ENCODE measurements at regions not wholly inside any gene's neighbourhood (a gene's known extent, or its start where the extent isn't known, plus 50 kb on each side); places are given as distances from the start of the nearest gene placed in this dataset.

DNA sequence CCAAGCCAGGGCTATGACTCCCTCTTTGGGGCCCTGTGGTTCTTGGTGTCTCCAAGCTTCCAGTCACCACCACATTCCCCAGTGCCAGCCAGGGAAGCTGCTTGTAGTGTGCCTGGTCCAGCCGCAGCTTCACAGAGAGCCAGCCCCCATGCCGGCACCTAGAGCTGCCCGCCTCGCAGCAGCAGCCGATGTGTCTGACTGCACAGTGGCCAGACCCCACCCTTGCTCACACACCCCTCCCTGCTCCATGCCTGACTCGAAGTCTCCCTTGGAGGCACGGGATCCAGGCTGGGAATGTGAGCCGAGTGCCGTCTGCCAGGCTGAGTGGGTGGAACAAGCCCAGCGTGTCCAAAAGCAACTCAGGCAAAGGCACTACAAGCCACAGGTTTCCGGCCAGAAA is 123.3 kb upstream of the SFSWAP start:
- Histone ChIP-seq H3K27me3 (no peaks in the 10 kb centered on the region), H3K36me3 (no peaks in the 10 kb centered on the region), H3K4me1 (peaks cover 0 to 1% of the 10 kb centered on the region in 2 donors), H3K9me3 (no peaks in the 10 kb centered on the region), H3K4me3 (replicated peaks in 1 of 3) (no peak overlapping the region), H3K27ac (no peak overlapping the region)
- DNase-seq, result no peak
- 87 to 95% methylated on average over 7 to 8 of the region's 11 CpGs for WGBS, 2 donors
- intact Hi-C loops (cut with DNase I), result no loop called here
- TF ChIP-seq POLR2A (IDR thresholded peaks at IDR 0.05), result no peak
- TF ChIP-seq, protein P1, sequence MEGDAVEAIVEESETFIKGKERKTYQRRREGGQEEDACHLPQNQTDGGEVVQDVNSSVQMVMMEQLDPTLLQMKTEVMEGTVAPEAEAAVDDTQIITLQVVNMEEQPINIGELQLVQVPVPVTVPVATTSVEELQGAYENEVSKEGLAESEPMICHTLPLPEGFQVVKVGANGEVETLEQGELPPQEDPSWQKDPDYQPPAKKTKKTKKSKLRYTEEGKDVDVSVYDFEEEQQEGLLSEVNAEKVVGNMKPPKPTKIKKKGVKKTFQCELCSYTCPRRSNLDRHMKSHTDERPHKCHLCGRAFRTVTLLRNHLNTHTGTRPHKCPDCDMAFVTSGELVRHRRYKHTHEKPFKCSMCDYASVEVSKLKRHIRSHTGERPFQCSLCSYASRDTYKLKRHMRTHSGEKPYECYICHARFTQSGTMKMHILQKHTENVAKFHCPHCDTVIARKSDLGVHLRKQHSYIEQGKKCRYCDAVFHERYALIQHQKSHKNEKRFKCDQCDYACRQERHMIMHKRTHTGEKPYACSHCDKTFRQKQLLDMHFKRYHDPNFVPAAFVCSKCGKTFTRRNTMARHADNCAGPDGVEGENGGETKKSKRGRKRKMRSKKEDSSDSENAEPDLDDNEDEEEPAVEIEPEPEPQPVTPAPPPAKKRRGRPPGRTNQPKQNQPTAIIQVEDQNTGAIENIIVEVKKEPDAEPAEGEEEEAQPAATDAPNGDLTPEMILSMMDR (IDR thresholded peaks at IDR 0.05), result no peak

DNA sequence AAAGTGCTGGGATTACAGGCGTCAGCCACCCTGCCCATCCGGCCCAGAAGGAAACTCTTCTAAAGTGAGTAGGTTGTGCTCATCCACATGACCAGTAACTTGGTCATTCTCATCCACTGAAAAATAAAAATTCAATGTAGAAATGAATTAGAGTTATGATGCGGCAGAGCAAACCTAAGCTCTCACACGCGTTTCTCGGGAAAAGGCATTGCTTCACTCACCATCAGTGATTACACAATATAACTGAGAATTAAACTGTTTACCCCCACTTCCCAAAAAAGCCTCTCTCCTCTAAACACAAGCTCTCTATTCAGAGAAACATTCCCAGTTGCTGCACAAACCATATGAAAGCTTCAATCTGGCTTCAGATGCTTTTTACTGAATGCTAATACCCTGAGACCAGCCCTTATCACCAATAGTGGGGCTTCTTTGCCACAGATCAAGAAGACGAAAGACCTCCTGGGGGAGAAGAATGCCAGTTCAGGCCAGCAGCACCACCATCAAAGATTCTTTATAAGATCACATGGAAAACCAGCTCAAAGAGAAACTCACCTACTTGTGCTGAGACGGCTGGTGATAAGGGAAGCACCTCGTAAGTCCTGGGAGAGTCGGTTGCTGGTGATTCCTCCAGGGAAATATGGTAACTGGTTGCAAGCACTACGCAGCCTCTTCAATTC is 121.5 kb upstream of the SFSWAP start:
- intact Hi-C loops (cut with DNase I), result no loop called here
- no peak for TF ChIP-seq POLR2A (IDR thresholded peaks at IDR 0.05)
- TF ChIP-seq, protein P1 (IDR thresholded peaks at IDR 0.05), result no peak
- 80 to 84% methylated on average over 11 of the region's 11 CpGs for WGBS, 2 donors

DNA sequence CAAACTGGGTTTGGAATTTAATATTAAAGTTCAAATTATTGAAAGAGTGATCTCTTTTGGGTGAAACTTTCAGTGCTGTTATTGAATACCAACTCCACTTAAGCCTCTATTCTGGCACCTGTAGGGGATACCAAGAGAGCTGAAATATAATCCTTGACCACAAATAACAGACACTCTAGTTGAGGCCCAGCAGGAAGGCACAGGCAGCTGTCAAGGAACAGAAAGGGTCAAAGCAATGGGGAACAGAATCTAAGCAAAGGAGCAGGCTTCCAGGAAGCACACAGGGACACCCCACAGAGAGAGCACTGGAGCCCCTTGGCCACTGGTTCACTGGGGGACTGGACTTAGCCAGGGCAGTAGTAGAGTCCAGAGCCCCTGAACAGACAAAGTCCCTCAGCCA is 120.9 kb upstream of the SFSWAP start:
- H3K4me1 ChIP-seq, result peaks cover 0 to 7% of the 10 kb centered on the region in 2 donors
- H3K36me3 ChIP-seq, result no peaks in the 10 kb centered on the region
- TF ChIP-seq POLR2A (IDR thresholded peaks at IDR 0.05), result no peak
- TF ChIP-seq, protein P1 (IDR thresholded peaks at IDR 0.05), result no peak
- no peaks in the 10 kb centered on the region for H3K9me3 ChIP-seq
- no peaks in the 10 kb centered on the region for H3K27me3 ChIP-seq
- intact Hi-C loops (cut with DNase I), result no loop called here
- no peak overlapping the region for H3K4me3 ChIP-seq (replicated peaks in 1 of 3)
- H3K27ac ChIP-seq, result no peak overlapping the region
- DNase-seq, result no peak

More for the DNA sequence above, 121.5 kb upstream of the SFSWAP start:
- DNase-seq, result no peak
- Histone ChIP-seq H3K27ac (no peak overlapping the region), H3K27me3 (no peaks in the 10 kb centered on the region), H3K36me3 (no peaks in the 10 kb centered on the region), H3K4me1 (peaks cover 0 to 7% of the 10 kb centered on the region in 2 donors), H3K9me3 (no peaks in the 10 kb centered on the region), H3K4me3 (replicated peaks in 1 of 3) (no peak overlapping the region)

DNA sequence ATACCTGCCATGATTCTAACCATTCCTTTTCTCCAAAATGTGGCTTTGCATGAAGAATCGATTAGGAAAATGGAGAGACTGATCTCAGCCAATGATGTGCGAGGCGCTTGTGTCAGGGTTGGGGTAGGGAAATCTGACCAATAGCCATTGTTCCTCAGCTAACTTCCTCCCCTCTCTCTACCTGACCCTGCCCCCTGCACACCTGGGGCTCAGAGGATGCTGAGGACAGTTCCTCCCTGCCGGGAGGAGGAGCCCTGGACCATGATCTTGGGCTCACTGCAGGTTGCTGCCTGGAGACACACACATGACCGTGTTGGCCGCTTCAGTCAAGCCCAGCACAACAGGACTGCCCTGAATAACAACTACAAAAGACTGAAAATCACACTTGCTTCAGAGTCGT is 119.8 kb upstream of the SFSWAP start:
- Histone ChIP-seq H3K4me1 (peaks cover 0 to 7% of the 10 kb centered on the region in 2 donors), H3K27me3 (no peaks in the 10 kb centered on the region), H3K9me3 (no peaks in the 10 kb centered on the region), H3K4me3 (replicated peaks in 1 of 3) (no peak overlapping the region), H3K27ac (no peak overlapping the region), H3K36me3 (no peaks in the 10 kb centered on the region)
- intact Hi-C loops (cut with DNase I), result no loop called here
- WGBS, 2 donors, result 80 to 87% methylated on average over 7 of the region's 7 CpGs
- TF ChIP-seq, protein P1 (IDR thresholded peaks at IDR 0.05), result no peak
- no peak for TF ChIP-seq POLR2A (IDR thresholded peaks at IDR 0.05)
- DNase-seq, result no peak

DNA sequence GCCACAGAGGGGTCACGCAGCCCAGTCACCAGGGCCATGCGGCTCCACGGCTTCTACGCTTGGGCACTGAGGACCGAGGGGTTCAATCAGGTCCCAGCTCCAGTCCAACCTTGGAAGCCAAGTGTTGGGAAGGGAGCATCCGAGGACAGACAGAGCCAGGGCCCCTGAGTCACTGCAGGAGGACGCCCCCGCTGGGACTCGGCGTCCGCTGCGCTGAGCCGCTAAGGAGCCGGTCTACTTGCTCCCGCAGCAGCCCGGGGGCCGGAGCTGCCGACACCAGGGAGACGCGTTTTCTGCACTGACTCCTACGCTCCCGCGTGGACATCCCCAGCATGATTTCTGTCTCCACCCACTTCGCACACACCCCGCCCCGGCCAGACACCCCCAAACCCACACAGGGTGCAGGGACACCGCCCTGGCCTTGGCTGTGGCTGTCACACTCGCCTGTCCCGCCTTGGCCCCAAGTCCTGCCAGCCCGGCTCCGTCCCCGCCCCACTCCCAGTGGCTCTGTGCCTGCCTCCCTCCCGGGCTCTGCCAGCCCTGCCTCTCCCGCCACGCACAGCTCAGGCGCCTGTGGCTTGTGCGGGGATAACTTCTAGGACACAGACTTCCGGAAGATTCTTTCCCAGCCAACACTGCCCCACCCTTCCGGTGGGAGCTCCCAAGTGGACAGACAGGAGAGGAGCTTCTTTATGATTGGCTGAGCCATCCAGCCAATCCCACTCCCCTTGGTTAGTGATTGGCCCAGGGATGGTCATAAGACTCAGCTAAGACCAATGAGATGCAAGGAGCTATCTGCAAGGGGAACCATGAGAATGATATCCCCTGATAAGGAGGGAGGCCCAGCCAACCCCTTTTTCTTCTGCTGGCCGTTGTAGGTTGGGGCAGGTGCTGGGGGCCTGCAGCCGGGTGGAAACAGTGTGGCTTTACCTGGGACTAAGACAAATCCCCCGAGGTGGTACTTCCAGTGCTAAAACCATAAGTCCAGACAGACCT is 118.9 kb upstream of the SFSWAP start:
- H3K27ac ChIP-seq, result no peak overlapping the region
- intact Hi-C loops (cut with DNase I), result no loop called here
- H3K36me3 ChIP-seq, result no peaks in the 10 kb centered on the region
- H3K4me1 ChIP-seq, result peaks cover 0 to 7% of the 10 kb centered on the region in 2 donors
- WGBS, 2 donors, result 94% methylated on average over 37 to 42 of the region's 42 CpGs
- H3K27me3 ChIP-seq, result no peaks in the 10 kb centered on the region
- no peaks in the 10 kb centered on the region for H3K9me3 ChIP-seq
- DNase-seq, result no peak
- TF ChIP-seq, protein P1 (IDR thresholded peaks at IDR 0.05), result no peak
- TF ChIP-seq POLR2A (IDR thresholded peaks at IDR 0.05), result no peak
- no peak overlapping the region for H3K4me3 ChIP-seq (replicated peaks in 1 of 3)
